Esophagus muscularis mucosa (tissue), 4 donors: ENCODE measurements at regions not wholly inside any gene's neighbourhood (a gene's known extent, or its start where the extent isn't known, plus 50 kb on each side); places are given as distances from the start of the nearest gene placed in this dataset.

Experiments used
- CTCF ChIP-seq, 3 experiments: fragments of 200-600 bp in 2 of 3; fragments of 450-650 bp in 1 of 3; sonication (generic) in 2 of 3; IDR thresholded peaks; one replicate each; pipeline ENCODE4 v1.5.1; 2017 to 2019; ENCODE audit warnings: antibody characterized with exemption in 3 of 3, mild to moderate bottlenecking in 2 of 3, moderate library complexity in 1 of 3
- EP300 ChIP-seq: sonication (generic); formaldehyde crosslinking; IDR thresholded peaks from one replicate; pipeline ENCODE4 v1.6.1; 2017; ENCODE audit warnings: antibody characterized with exemption
- POLR2A ChIP-seq: fragments of 450-650 bp; IDR thresholded peaks from one replicate; pipeline ENCODE4 v1.6.1; 2017; ENCODE audit warnings: antibody characterized with exemption, moderate library complexity, mild to moderate bottlenecking, low read depth
- POLR2AphosphoS5 ChIP-seq, 2 donors: sonication (generic); formaldehyde crosslinking; IDR thresholded peaks; one replicate each; pipeline ENCODE4 v1.6.1; 2017; ENCODE audit warnings: antibody characterized with exemption in 2 of 2

GRCh38 chr18:61159246-61159645 lies 174.0 kb upstream of the CDH20 start:
- TF ChIP-seq POLR2A (no peak), POLR2AphosphoS5 (IDR thresholded peaks at IDR 0.05) (no peak), CTCF (IDR thresholded peaks at IDR 0.05) (no peak), EP300 (no peak)
